ENCODE measurements at regions not wholly inside any gene's neighbourhood (a gene's known extent, or its start where the extent isn't known, plus 50 kb on each side); places are given as distances from the start of the nearest gene placed in this dataset.

- DNase-seq (no peak), ATAC-seq (no peak)
- H3K27me3 Mint-ChIP-seq (ENCODE audit: low read depth in 2 of 2) = no peaks in the 10 kb centered on the region
- no peaks in the 10 kb centered on the region for H3K4me1 ChIP-seq (ENCODE audit: control insufficient read depth, insufficient read depth, low read length)
- H3K4me3 Mint-ChIP-seq = no peak overlapping the region
- no peak overlapping the region for H3K27ac ChIP-seq (ENCODE audit: low read length)
- peaks cover 13 to 16% of the 10 kb centered on the region in 2 donors for H3K9me3 Mint-ChIP-seq
- no peak overlapping the region for H3K27ac Mint-ChIP-seq
- no peaks in the 10 kb centered on the region for H3K4me1 Mint-ChIP-seq
- TF ChIP-seq CTCF (IDR thresholded peaks at IDR 0.05) = no peak
- no peaks in the 10 kb centered on the region for H3K36me3 Mint-ChIP-seq
- H3K4me3 ChIP-seq (ENCODE audit: low read length) = no peak overlapping the region
- no peaks in the 10 kb centered on the region for H3K9me3 ChIP-seq (ENCODE audit: control insufficient read depth, insufficient read depth, low read length)
- H3K27me3 ChIP-seq (ENCODE audit: control insufficient read depth, insufficient read depth, low read length) = no peaks in the 10 kb centered on the region
- intact Hi-C loops (cut with micrococcal nuclease) = no loop called here
- WGBS (ENCODE audit: insufficient coverage) = 82% methylated on average over 2 of the region's 2 CpGs
- no peaks in the 10 kb centered on the region for H3K36me3 ChIP-seq (ENCODE audit: control insufficient read depth, insufficient read depth, low read length)
Observed at GRCh38 chr9:115988701-115989100, 164.9 kb upstream of the PAPPA start.

- no peaks in the 10 kb centered on the region for H3K27me3 ChIP-seq (ENCODE audit: control insufficient read depth, insufficient read depth, low read length)
- Mint-ChIP-seq H3K27me3 (ENCODE audit: low read depth in 2 of 2) (no peaks in the 10 kb centered on the region), H3K9me3 (peaks cover 12 to 14% of the 10 kb centered on the region in 2 donors), H3K36me3 (no peaks in the 10 kb centered on the region), H3K27ac (no peak overlapping the region), H3K4me1 (no peaks in the 10 kb centered on the region), H3K4me3 (no peak overlapping the region)
- no peak overlapping the region for H3K27ac ChIP-seq (ENCODE audit: low read length)
- intact Hi-C loops (cut with micrococcal nuclease) = no loop called here
- no peaks in the 10 kb centered on the region for H3K36me3 ChIP-seq (ENCODE audit: control insufficient read depth, insufficient read depth, low read length)
- no peaks in the 10 kb centered on the region for H3K9me3 ChIP-seq (ENCODE audit: control insufficient read depth, insufficient read depth, low read length)
- DNase-seq (no peak), ATAC-seq (no peak)
- H3K4me1 ChIP-seq (ENCODE audit: control insufficient read depth, insufficient read depth, low read length) = no peaks in the 10 kb centered on the region
- WGBS (ENCODE audit: insufficient coverage) = 70% methylated on average over 4 of the region's 4 CpGs
- H3K4me3 ChIP-seq (ENCODE audit: low read length) = no peak overlapping the region
- no peak for TF ChIP-seq CTCF (IDR thresholded peaks at IDR 0.05)
Observed at GRCh38 chr9:115989831-115990230, 163.8 kb upstream of the PAPPA start.

GRCh38 chr9:115992834-115993233 lies 160.8 kb upstream of the PAPPA start:
- no peaks in the 10 kb centered on the region for H3K4me1 ChIP-seq (ENCODE audit: control insufficient read depth, insufficient read depth, low read length)
- Mint-ChIP-seq H3K27ac (no peak overlapping the region), H3K27me3 (ENCODE audit: low read depth in 2 of 2) (no peaks in the 10 kb centered on the region), H3K9me3 (peaks cover 14 to 18% of the 10 kb centered on the region in 2 donors), H3K4me3 (no peak overlapping the region), H3K4me1 (no peaks in the 10 kb centered on the region), H3K36me3 (no peaks in the 10 kb centered on the region)
- H3K27me3 ChIP-seq (ENCODE audit: control insufficient read depth, insufficient read depth, low read length) = no peaks in the 10 kb centered on the region
- H3K27ac ChIP-seq (ENCODE audit: low read length) = no peak overlapping the region
- TF ChIP-seq CTCF (IDR thresholded peaks at IDR 0.05) = no peak
- ATAC-seq = no peak
- H3K4me3 ChIP-seq (ENCODE audit: low read length) = no peak overlapping the region
- H3K9me3 ChIP-seq (ENCODE audit: control insufficient read depth, insufficient read depth, low read length) = no peaks in the 10 kb centered on the region
- WGBS (ENCODE audit: insufficient coverage) = 90% methylated on average over 4 of the region's 4 CpGs
- no peak for DNase-seq
- no peaks in the 10 kb centered on the region for H3K36me3 ChIP-seq (ENCODE audit: control insufficient read depth, insufficient read depth, low read length)
- intact Hi-C loops (cut with micrococcal nuclease) = no loop called here

GRCh38 chr9:115997923-115998322 lies 155.7 kb upstream of the PAPPA start:
- WGBS (ENCODE audit: insufficient coverage) = 75% methylated on average over 1 of the region's 1 CpG
- intact Hi-C loops (cut with micrococcal nuclease) = no loop called here

More at GRCh38 chr9:115997923-115998322, 155.7 kb upstream of the PAPPA start:
- H3K9me3 Mint-ChIP-seq = peaks cover 8 to 17% of the 10 kb centered on the region in 2 donors
- Histone ChIP-seq H3K27me3 (ENCODE audit: control insufficient read depth, insufficient read depth, low read length) (no peaks in the 10 kb centered on the region), H3K27ac (ENCODE audit: low read length) (no peak overlapping the region), H3K36me3 (ENCODE audit: control insufficient read depth, insufficient read depth, low read length) (no peaks in the 10 kb centered on the region), H3K4me1 (ENCODE audit: control insufficient read depth, insufficient read depth, low read length) (no peaks in the 10 kb centered on the region), H3K9me3 (ENCODE audit: control insufficient read depth, insufficient read depth, low read length) (no peaks in the 10 kb centered on the region), H3K4me3 (ENCODE audit: low read length) (no peak overlapping the region)
- TF ChIP-seq CTCF (IDR thresholded peaks at IDR 0.05) = no peak
- DNase-seq (no peak), ATAC-seq (no peak)
- H3K27me3 Mint-ChIP-seq (ENCODE audit: low read depth in 2 of 2) = no peaks in the 10 kb centered on the region
- H3K36me3 Mint-ChIP-seq = no peaks in the 10 kb centered on the region
- H3K27ac Mint-ChIP-seq = no peak overlapping the region
- no peak overlapping the region for H3K4me3 Mint-ChIP-seq
- H3K4me1 Mint-ChIP-seq = no peaks in the 10 kb centered on the region

Measured in natural killer cell (primary cell).